HG03521 (cell line): ENCODE measurements at regions not wholly inside any gene's neighbourhood (a gene's known extent, or its start where the extent isn't known, plus 50 kb on each side); places are given as distances from the start of the nearest gene placed in this dataset.
"Not testable (repeated sequence)": the region's sequence is repeated elsewhere in the genome, so short reads cannot be mapped to it uniquely, and the experiment has no call there.

Experiments used
- ATAC-seq: cut with Tn5 transposase; IDR thresholded peaks from one replicate; pipeline ENCODE4 v1.9.1; 2021; ENCODE audit warnings: mild to moderate bottlenecking, moderate library complexity; ENCODE audit not compliant: unreplicated experiment

GRCh38 chrX:46034868-46035267 lies 510.4 kb downstream of the ZNF674 start:
- ATAC-seq: no peak

GRCh38 chrX:46029777-46030176 lies 515.4 kb downstream of the ZNF674 start:
- ATAC-seq: no peak

DNA sequence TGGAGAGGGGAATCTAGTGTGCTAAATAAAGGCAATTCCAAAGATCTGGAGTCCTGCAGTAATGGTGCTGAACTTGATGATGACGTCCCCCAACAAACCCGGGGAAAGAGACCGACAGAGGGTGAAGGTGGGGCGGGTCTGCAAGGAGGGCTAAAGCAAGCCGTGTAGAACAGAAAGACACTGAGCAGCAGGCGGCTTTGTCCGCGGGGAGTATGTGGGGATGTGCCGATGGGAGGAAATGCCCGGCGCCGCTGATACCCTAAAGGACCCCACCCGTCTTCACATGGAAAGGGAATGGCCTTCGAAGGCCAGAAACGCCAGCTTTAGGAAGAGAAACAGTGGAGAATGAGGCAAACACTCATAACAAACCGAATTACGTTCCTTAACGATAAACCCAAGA lies 528.9 kb downstream of the ZNF674 start:
- ATAC-seq: no peak

GRCh38 chrX:46015653-46016052 lies 529.6 kb downstream of the ZNF674 start:
- no peak for ATAC-seq

- ATAC-seq: no peak
These were observed 552.7 kb downstream of the ZNF674 start for GRCh38 chrX:45992402-45993123.

GRCh38 chrX:45986971-45987370 lies 558.2 kb downstream of the ZNF674 start:
- ATAC-seq: no peak

- no peak for ATAC-seq
These were observed 559.1 kb downstream of the ZNF674 start for GRCh38 chrX:45986081-45986480.

DNA sequence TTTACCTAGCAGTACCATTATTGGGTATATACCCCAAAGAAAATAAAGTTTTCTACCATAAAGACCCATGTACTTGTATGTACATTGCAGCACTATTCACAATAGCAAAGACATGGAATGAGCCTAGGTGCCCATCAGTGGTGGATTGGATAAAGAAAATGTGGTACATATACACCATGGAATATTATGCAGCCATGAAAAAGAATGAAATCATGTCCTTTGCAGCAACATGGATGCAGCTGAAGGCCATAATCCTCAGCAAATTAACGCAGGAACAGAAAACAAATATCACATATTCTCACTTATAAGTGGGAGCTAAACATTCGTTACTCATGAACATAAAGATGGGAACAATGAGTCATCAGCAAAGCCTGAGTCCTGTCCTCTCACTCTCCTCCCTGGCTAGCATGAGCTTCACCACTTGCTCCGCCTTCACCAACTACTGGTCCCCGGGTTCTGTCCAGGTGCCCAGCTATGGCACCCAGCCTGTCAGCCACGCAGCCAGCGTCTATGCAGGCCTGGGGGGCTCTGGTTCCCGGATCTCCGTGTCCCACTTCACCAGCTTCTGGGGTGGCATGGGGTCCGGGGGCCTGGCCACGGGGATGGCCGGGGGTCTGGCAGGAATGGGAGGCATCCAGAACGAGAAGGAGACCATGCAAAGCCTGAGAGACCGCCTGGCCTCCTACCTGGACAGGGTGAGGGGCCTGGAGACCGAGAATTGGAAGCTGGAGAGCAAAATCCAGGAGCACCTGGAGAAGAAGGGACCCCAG lies 562.1 kb downstream of the ZNF674 start:
- not testable (repeated sequence) for ATAC-seq

DNA sequence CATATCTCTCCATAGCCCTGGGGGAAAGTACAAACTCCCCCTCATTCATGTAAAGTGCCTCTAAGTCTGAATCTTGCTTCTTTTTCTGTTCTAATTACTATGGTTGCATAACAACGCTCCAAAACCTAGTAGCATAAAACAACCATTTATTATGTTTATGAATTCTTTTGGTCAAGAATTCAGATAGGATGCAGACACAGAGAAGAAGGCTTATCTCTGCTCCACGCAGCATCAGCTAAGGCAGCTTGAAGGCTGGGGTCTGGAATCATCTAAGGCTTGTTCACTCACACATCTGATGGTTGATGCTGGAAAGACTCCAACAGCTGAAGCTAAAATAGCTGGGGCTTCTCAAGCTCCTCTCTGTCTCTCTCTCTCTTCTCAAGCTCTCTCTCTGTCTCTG lies 564.5 kb downstream of the ZNF674 start:
- no peak for ATAC-seq

- no peak for ATAC-seq
These were observed 569.6 kb downstream of the ZNF674 start for GRCh38 chrX:45975633-45976032.

GRCh38 chrX:45972636-45973035 lies 572.6 kb downstream of the ZNF674 start:
- ATAC-seq: no peak

DNA sequence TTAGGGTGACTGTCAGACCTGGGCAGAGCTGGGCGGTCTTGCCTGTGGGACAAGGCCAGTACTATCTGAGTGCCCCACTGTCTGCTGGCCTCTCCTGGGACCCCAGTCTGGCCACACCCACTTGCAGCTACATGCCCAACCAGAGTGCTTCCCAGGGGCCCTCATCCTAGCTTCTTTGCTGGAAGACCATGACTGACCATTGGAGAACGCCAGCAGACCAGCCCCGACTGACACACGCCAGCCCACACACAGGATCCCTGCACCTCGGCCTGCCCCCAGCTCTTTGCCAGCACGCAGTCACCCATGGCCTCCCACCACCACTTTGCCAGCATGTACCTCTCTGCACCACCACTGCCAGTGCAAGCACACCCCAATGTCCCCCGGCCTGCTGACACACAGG lies 585.7 kb downstream of the ZNF674 start:
- no peak for ATAC-seq

DNA sequence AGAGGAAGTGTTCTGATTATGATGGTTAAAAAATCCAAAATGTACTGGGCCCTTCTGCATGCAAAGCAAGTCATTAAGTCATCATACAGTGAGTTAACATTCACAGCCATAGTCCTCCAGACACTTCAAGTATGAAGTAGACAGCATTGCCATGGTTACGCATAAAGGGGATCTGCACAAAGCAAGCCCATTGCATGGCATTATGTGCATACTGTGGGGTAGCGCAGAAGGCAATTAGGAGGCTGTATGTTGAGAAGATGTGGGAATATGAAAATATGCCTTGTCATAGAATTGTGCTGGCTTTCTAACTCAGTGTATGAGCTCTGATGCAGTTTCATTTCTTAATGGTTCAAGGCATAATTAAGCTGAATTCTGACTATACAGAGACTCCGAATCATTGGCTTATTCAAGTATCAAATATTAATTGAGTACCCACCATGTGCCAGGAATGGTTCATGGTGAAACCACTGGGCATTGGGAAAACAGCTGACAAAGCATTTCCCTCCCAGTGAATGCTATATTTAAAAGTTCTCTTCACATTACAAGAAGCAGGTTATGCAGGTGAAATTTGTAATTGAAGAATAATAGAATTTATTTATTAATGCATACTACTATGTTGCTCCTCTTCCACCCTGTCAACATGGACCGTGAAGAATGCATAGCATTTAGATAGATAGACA lies 588.9 kb downstream of the ZNF674 start:
- no peak for ATAC-seq

GRCh38 chrX:45955661-45956060 lies 589.6 kb downstream of the ZNF674 start:
- ATAC-seq: no peak

- ATAC-seq: no peak
These were observed 591.2 kb downstream of the ZNF674 start for GRCh38 chrX:45954026-45954425.

DNA sequence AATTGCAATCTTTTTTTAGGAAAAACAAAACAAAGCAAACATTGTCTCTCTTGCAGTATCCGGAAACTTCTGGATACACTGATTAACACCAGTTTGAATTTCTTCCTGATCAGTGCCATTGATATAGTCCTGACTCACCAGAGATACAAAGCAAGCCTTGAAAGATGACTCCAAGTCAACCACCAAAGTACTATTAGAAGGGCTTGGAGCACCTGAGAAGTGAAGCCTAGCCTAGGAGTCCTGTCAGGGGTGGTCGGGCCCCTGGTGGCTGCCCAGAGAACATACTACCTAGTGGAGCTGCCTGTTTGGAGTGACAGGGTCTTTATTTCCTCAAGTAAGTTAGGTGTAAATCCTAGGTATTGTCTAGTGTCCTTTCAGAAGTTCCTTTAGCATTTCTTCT lies 593.2 kb downstream of the ZNF674 start:
- ATAC-seq: no peak

DNA sequence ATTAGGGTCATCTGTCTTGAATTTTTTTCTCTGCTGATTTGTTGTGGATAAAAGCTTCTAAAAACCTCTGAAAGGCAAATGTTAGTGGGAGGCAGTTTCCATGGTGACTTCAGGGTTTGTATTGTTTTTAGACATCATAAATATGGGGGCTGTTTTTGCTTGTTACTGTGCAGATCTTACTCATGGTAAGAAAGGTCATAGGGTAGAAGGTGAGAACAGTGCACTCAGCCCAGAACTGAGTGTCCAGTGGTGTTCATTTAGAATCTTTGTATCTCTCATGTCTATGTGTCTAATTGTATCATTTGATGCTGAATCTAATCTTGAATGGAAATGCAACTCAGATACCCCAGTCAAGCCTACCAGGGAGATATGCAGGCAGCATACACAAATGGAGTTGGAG lies 609.8 kb downstream of the ZNF674 start:
- ATAC-seq: no peak

GRCh38 chrX:45912316-45912715 lies 632.9 kb downstream of the ZNF674 start:
- no peak for ATAC-seq

DNA sequence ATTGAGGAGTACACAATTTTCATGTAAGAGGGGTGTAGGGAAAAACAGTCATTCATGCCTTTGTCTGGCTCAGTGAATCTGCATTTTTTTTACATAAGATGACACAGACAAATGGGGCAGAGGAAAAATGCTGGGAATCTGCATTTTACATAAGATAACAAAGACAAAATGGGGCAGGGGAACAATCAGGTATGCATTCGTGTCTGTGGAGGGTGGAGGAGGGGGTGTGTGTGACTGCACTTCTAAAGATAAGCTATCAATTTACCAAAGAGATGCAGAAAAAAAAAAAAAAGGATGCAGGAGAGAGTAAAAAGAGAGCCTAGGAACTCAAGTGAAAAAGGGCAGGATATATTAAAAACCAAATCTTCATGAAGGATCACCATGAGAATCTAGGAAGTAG lies 637.4 kb downstream of the ZNF674 start:
- no peak for ATAC-seq

GRCh38 chrX:45903781-45904201 lies 641.4 kb downstream of the ZNF674 start:
- ATAC-seq: no peak

DNA sequence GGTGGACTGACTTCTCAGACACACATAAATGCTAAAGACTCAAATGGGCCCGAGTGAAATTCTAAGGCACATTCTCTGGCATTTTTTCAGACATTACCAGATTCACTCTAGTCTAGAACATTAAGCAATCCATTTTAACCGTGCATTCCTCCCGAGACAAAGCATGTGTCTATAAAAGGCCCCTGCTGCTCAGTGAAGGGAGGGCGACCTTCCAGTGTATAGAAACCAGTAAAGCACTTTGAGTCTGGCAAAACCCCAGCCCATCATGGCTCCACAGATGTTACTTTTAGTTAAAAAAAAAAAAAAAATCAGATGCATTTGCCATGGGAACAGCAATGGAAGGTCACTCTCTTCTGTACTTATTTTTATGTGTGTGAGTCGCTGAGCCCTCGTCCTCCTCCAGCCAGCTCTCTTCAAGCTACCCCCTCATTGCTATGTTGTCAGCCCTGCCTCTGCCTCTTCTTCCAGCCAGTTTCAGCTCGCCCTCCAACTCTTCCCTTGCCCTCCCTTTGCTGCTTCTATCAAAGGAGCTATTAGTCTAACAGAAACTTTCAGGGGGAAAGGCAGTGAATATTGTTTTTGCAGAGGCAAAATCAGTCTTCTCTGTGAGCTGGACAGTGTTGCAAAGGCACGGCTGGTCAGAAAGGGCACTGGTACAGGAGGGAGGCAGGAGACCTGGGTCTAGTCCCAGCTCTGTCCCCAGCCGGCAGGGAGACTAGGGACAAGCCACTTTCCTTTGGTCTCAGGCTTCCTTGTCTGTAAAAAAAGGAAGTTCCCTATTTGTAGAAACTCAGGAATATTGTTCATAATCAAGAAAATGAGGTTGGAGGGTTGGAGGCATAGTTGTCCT lies 644.2 kb downstream of the ZNF674 start:
- ATAC-seq: no peak
